ENCODE measurements at regions not wholly inside any gene's neighbourhood (a gene's known extent, or its start where the extent isn't known, plus 50 kb on each side); places are given as distances from the start of the nearest gene placed in this dataset.

- Mint-ChIP-seq H3K27ac (ENCODE audit: unreplicated experiment) (no peak overlapping the region), H3K36me3 (ENCODE audit: insufficient read depth, unreplicated experiment) (no peaks in the 10 kb centered on the region), H3K27me3 (ENCODE audit: insufficient read depth, unreplicated experiment) (no peaks in the 10 kb centered on the region), H3K9me3 (ENCODE audit: unreplicated experiment) (no peaks in the 10 kb centered on the region), H3K4me1 (ENCODE audit: low read depth, unreplicated experiment) (no peaks in the 10 kb centered on the region), H3K4me3 (ENCODE audit: unreplicated experiment) (no peak overlapping the region)
- CTCF ChIA-PET: no interaction called here
- no peak overlapping the region for H3K4me3 ChIP-seq (ENCODE audit: low read depth, low read length)
- intact Hi-C loops (cut with micrococcal nuclease; ENCODE audit: unreplicated experiment): no loop called here
- no peak for DNase-seq
- POLR2A ChIA-PET: no interaction called here
- H3K27me3 ChIP-seq (replicated peaks; ENCODE audit: control insufficient read depth, insufficient read depth, low read length): no peaks in the 10 kb centered on the region; the same call in 1 of the 2 replicates
- no peak for TF ChIP-seq CTCF (IDR thresholded peaks at IDR 0.05; ENCODE audit: insufficient read depth in 1 of 2, low read depth in 1 of 2, low read length in 1 of 2, severe bottlenecking in 1 of 2, unreplicated experiment in 1 of 2)
- H3K4me1 ChIP-seq: no peaks in the 10 kb centered on the region
- H3K9me3 ChIP-seq: no peaks in the 10 kb centered on the region
- no TSS peak for BruUV-seq (replicated peaks)
- H3K36me3 ChIP-seq (ENCODE audit: control insufficient read depth, insufficient read depth, low read length): no peaks in the 10 kb centered on the region
Observed at GRCh38 chr9:106596984-106597383, 266.0 kb upstream of the ZNF462 start.

GRCh38 chr9:106600955-106601560 is 261.9 kb upstream of the ZNF462 start:
- peaks cover 6% of the 10 kb centered on the region for H3K27me3 Mint-ChIP-seq (ENCODE audit: insufficient read depth, unreplicated experiment)
- Histone ChIP-seq H3K4me3 (ENCODE audit: low read depth, low read length) (no peak overlapping the region), H3K36me3 (ENCODE audit: control insufficient read depth, insufficient read depth, low read length) (no peaks in the 10 kb centered on the region), H3K9me3 (no peaks in the 10 kb centered on the region; the same call in 1 of the 2 replicates), H3K4me1 (no peaks in the 10 kb centered on the region), H3K27me3 (replicated peaks; ENCODE audit: control insufficient read depth, insufficient read depth, low read length) (no peaks in the 10 kb centered on the region; the same call in 1 of the 2 replicates)
- no peak overlapping the region for H3K27ac Mint-ChIP-seq (ENCODE audit: unreplicated experiment)
- POLR2A ChIA-PET: no interaction called here
- DNase-seq: no peak
- H3K9me3 Mint-ChIP-seq (ENCODE audit: unreplicated experiment): peaks cover 12% of the 10 kb centered on the region
- no peaks in the 10 kb centered on the region for H3K4me1 Mint-ChIP-seq (ENCODE audit: low read depth, unreplicated experiment)
- no peaks in the 10 kb centered on the region for H3K36me3 Mint-ChIP-seq (ENCODE audit: insufficient read depth, unreplicated experiment)
- H3K4me3 Mint-ChIP-seq (ENCODE audit: unreplicated experiment): no peak overlapping the region
- CTCF ChIA-PET: no interaction called here
- intact Hi-C loops (cut with micrococcal nuclease; ENCODE audit: unreplicated experiment): no loop called here
- TF ChIP-seq CTCF (IDR thresholded peaks at IDR 0.05; ENCODE audit: insufficient read depth in 1 of 2, low read depth in 1 of 2, low read length in 1 of 2, severe bottlenecking in 1 of 2, unreplicated experiment in 1 of 2): no peak
- no TSS peak for BruUV-seq (replicated peaks)

- CTCF ChIA-PET: no interaction called here
- Mint-ChIP-seq H3K4me3 (ENCODE audit: unreplicated experiment) (no peak overlapping the region), H3K27ac (ENCODE audit: unreplicated experiment) (no peak overlapping the region), H3K9me3 (ENCODE audit: unreplicated experiment) (peaks cover 17% of the 10 kb centered on the region), H3K4me1 (ENCODE audit: low read depth, unreplicated experiment) (no peaks in the 10 kb centered on the region), H3K27me3 (ENCODE audit: insufficient read depth, unreplicated experiment) (peaks cover 6% of the 10 kb centered on the region), H3K36me3 (ENCODE audit: insufficient read depth, unreplicated experiment) (no peaks in the 10 kb centered on the region)
- Histone ChIP-seq H3K27me3 (replicated peaks; ENCODE audit: control insufficient read depth, insufficient read depth, low read length) (no peaks in the 10 kb centered on the region; the same call in 1 of the 2 replicates), H3K4me1 (no peaks in the 10 kb centered on the region), H3K4me3 (ENCODE audit: low read depth, low read length) (no peak overlapping the region), H3K36me3 (ENCODE audit: control insufficient read depth, insufficient read depth, low read length) (no peaks in the 10 kb centered on the region), H3K9me3 (no peaks in the 10 kb centered on the region; the same call in 1 of the 2 replicates)
- no peak for TF ChIP-seq CTCF (IDR thresholded peaks at IDR 0.05; ENCODE audit: insufficient read depth in 1 of 2, low read depth in 1 of 2, low read length in 1 of 2, severe bottlenecking in 1 of 2, unreplicated experiment in 1 of 2)
- intact Hi-C loops (cut with micrococcal nuclease; ENCODE audit: unreplicated experiment): no loop called here
- POLR2A ChIA-PET: no interaction called here
- no TSS peak for BruUV-seq (replicated peaks)
- DNase-seq: no peak
Observed at GRCh38 chr9:106602344-106602743, 260.6 kb upstream of the ZNF462 start.
